HCT116 (cell line): ENCODE measurements at regions not wholly inside any gene's neighbourhood (a gene's known extent, or its start where the extent isn't known, plus 50 kb on each side); places are given as distances from the start of the nearest gene placed in this dataset.

Experiments
- ATAC-seq: fragments of 200-7000 bp; cut with Tn5 transposase; 2 replicates; pipeline ENCODE4 v1.9.1; 2020; ENCODE audit warnings: mild to moderate bottlenecking, moderate library complexity
- BruUV-seq: library from RNA; stranded (reverse); fragments of 400-500 nt; replicated peaks from 2 replicates; lab custom pipeline; 2021; lab: Mats Ljungman, UMichigan
- CTCF ChIA-PET: fragments of 300-600 bp; sonication (Branson Sonifier 250); formaldehyde crosslinking; loops from one replicate; lab custom pipeline; 2021; ENCODE audit warnings: antibody characterized with exemption; lab: Charles Lee
- POLR2A ChIA-PET: fragments of 300-600, 350-600 bp; sonication (Branson Sonifier 250); formaldehyde crosslinking; loops from one replicate; lab custom pipeline; 2021; ENCODE audit warnings: antibody characterized with exemption; lab: Charles Lee
- RAD21 ChIA-PET, 2 experiments: fragments of 300-600 bp; sonication (Branson Sonifier 250); formaldehyde crosslinking; loops; one replicate each; lab custom pipeline; 2023; ENCODE audit warnings: low total read pairs in 2 of 2; ENCODE audit not compliant: uncharacterized antibody in 2 of 2, unreplicated experiment in 2 of 2, low non-redundant PET in 1 of 2; lab: Charles Lee
- DNase-seq: peaks from one replicate; pipeline ENCODE4 v3.0.0-alpha.2; 2010; ENCODE audit warnings: low read depth, low spot score
- H2AFZ ChIP-seq: fragments of 200-600 bp; shearing (Covaris generic), sonication (generic); 2 replicates; pipeline ENCODE4 v1.6.1; 2017; ENCODE audit warnings: low read depth, mixed run types, mixed read lengths, antibody characterized with exemption, low read length; ENCODE audit not compliant: poor library complexity, severe bottlenecking
- H3K27ac ChIP-seq: 2 replicates; pipeline ENCODE4 v1.5.1; 2012; ENCODE audit warnings: low read depth, low read length
- H3K27me3 ChIP-seq: fragments of 200-600 bp; sonication (generic); 2 replicates; pipeline ENCODE4 v1.6.1; 2016; ENCODE audit warnings: mixed run types, low read length, mixed read lengths; ENCODE audit not compliant: insufficient read depth
- H3K36me3 ChIP-seq, 2 experiments: fragments of 200-500 bp in 1 of 2; fragments of 200-600 bp in 1 of 2; sonication (Bioruptor generic) in 1 of 2; sonication (generic) in 1 of 2; 2 replicates each; pipeline versions ENCODE4 v1.5.1 to v1.6.1; 2014 to 2016; ENCODE audit warnings: low read length in 2 of 2, inconsistent platforms in 1 of 2, mixed read lengths in 1 of 2, mixed run types in 1 of 2; ENCODE audit not compliant: insufficient read depth in 2 of 2, control insufficient read depth in 1 of 2
- H3K4me1 ChIP-seq, 2 experiments: fragments of 200-600 bp in 1 of 2; sonication (generic) in 1 of 2; 2 replicates each; pipeline versions ENCODE4 v1.5.1 to v1.6.1; 2012 to 2017; ENCODE audit warnings: low read length in 2 of 2, inconsistent platforms in 1 of 2, mild to moderate bottlenecking in 1 of 2, mixed read lengths in 1 of 2, mixed run types in 1 of 2, moderate library complexity in 1 of 2; ENCODE audit not compliant: insufficient read depth in 2 of 2, control insufficient read depth in 1 of 2
- H3K4me2 ChIP-seq: fragments of 200-600 bp; sonication (generic); 2 replicates; pipeline ENCODE4 v1.6.1; 2017; ENCODE audit warnings: mixed run types, low read length, mixed read lengths
- H3K4me3 ChIP-seq, 2 experiments: fragments of 200-600 bp in 1 of 2; sonication (generic) in 1 of 2; replicated peaks in 1 of 2; 2 replicates each; pipeline ENCODE4 v1.5.1; 2011 to 2016; ENCODE audit warnings: low read length in 2 of 2, control low read depth in 1 of 2, low read depth in 1 of 2, mild to moderate bottlenecking in 1 of 2, mixed read lengths in 1 of 2, mixed run types in 1 of 2
- H3K79me2 ChIP-seq: fragments of 200-600 bp; sonication (generic); 2 replicates; pipeline ENCODE4 v1.6.1; 2017; ENCODE audit warnings: mild to moderate bottlenecking, mixed run types, low read length, moderate library complexity, mixed read lengths; ENCODE audit not compliant: insufficient read depth
- H3K9ac ChIP-seq: fragments of 200-600 bp; sonication (generic); 2 replicates; pipeline ENCODE4 v1.6.1; 2016; ENCODE audit warnings: low read length, mixed read lengths
- H3K9me2 ChIP-seq: fragments of 200-600 bp; sonication (generic), shearing (Covaris generic); 2 replicates; pipeline ENCODE4 v1.6.1; 2017; ENCODE audit warnings: mixed run types, mild to moderate bottlenecking, moderate library complexity; ENCODE audit not compliant: insufficient read depth
- H3K9me3 ChIP-seq, 2 experiments: fragments of 200-500 bp in 1 of 2; fragments of 200-600 bp in 1 of 2; sonication (Bioruptor generic) in 1 of 2; sonication (generic) in 1 of 2; 2 replicates each; pipeline ENCODE4 v1.6.1; 2014 to 2017; ENCODE audit warnings: low read length in 2 of 2, mixed read lengths in 2 of 2, inconsistent platforms in 1 of 2, low read depth in 1 of 2, mild to moderate bottlenecking in 1 of 2, mixed run types in 1 of 2, moderate library complexity in 1 of 2; ENCODE audit not compliant: control insufficient read depth in 1 of 2, insufficient read depth in 1 of 2
- H4K20me1 ChIP-seq: fragments of 200-600 bp; sonication (generic), shearing (Covaris generic); 2 replicates; pipeline ENCODE4 v1.6.1; 2017; ENCODE audit warnings: mixed run types, mild to moderate bottlenecking, moderate library complexity; ENCODE audit not compliant: insufficient read depth
- CEBPB ChIP-seq: IDR thresholded peaks from 2 replicates; pipeline ENCODE4 v1.6.1; 2012; ENCODE audit warnings: low read depth
- EGR1 ChIP-seq: IDR thresholded peaks from 2 replicates; pipeline ENCODE4 v1.6.1; 2012; ENCODE audit warnings: low read depth
- EZH2phosphoT487 ChIP-seq: fragments of 200-600 bp; IDR thresholded peaks from 2 replicates; pipeline ENCODE4 v1.6.1; 2018; ENCODE audit warnings: antibody characterized with exemption, borderline replicate concordance
- FOSL1 ChIP-seq: IDR thresholded peaks from 2 replicates; pipeline ENCODE4 v1.6.1; 2012; ENCODE audit warnings: low read depth
- POLR2A ChIP-seq: IDR thresholded peaks from 2 replicates; pipeline ENCODE4 v1.7.0; 2011; ENCODE audit warnings: borderline replicate concordance; ENCODE audit not compliant: insufficient read depth, insufficient read length; ENCODE audit errors: extremely low read depth
- POLR2AphosphoS5 ChIP-seq: IDR thresholded peaks from 2 replicates; pipeline ENCODE4 v1.6.1; 2011; ENCODE audit warnings: mild to moderate bottlenecking, low read depth, low read length, moderate library complexity
- RAD21 ChIP-seq: IDR thresholded peaks from 2 replicates; pipeline ENCODE4 v1.6.1; 2012; ENCODE audit warnings: low read depth, mild to moderate bottlenecking
- SIN3A ChIP-seq: IDR thresholded peaks from 2 replicates; pipeline ENCODE4 v1.6.1; 2012; ENCODE audit warnings: low read depth
- SP1 ChIP-seq: IDR thresholded peaks from 2 replicates; pipeline ENCODE4 v1.6.1; 2012; ENCODE audit warnings: low read depth
- SRF ChIP-seq: IDR thresholded peaks from 2 replicates; pipeline ENCODE4 v1.6.1; 2012; ENCODE audit warnings: low read depth
- TCF7L2 ChIP-seq: IDR thresholded peaks from 2 replicates; pipeline ENCODE4 v1.7.0; 2011; ENCODE audit warnings: borderline replicate concordance, inconsistent platforms; ENCODE audit not compliant: insufficient read depth, insufficient read length; ENCODE audit errors: extremely low read depth
- YY1 ChIP-seq: IDR thresholded peaks from 2 replicates; pipeline ENCODE4 v1.6.1; 2011; ENCODE audit warnings: low read length, low read depth, moderate library complexity, mild to moderate bottlenecking; ENCODE audit not compliant: insufficient replicate concordance; ENCODE audit errors: extremely low read depth
- ZFX ChIP-seq: fragments of 450-650 bp; IDR thresholded peaks from 2 replicates; pipeline ENCODE4 v1.6.1; 2017
- intact Hi-C: fragments of 100-400 bp; cut with micrococcal nuclease; formaldehyde crosslinking; loops from 2 replicates; pipeline ENCODE4 v1.10.0; 2022
- TF ChIP-seq, protein P1 (sequence below): IDR thresholded peaks from 2 replicates; pipeline ENCODE4 v1.6.1; 2012; ENCODE audit warnings: low read depth
- TF ChIP-seq, protein P2 (sequence below), 3 experiments: fragments of 200-600 bp in 1 of 3; sonication (generic) in 1 of 3; IDR thresholded peaks in 2 of 3; conservative IDR thresholded peaks in 1 of 3; 2 replicates each; pipeline ENCODE4 v1.5.1; 2012 to 2017; ENCODE audit warnings: low read depth in 2 of 3, low read length in 2 of 3, antibody characterized with exemption in 1 of 3, borderline replicate concordance in 1 of 3, control low read depth in 1 of 3, mild to moderate bottlenecking in 1 of 3, mixed read lengths in 1 of 3, mixed run types in 1 of 3, moderate library complexity in 1 of 3; ENCODE audit not compliant: insufficient read depth in 1 of 3
- TF ChIP-seq, protein P3 (sequence below): IDR thresholded peaks from 2 replicates; pipeline ENCODE4 v1.6.1; 2012

DNA sequence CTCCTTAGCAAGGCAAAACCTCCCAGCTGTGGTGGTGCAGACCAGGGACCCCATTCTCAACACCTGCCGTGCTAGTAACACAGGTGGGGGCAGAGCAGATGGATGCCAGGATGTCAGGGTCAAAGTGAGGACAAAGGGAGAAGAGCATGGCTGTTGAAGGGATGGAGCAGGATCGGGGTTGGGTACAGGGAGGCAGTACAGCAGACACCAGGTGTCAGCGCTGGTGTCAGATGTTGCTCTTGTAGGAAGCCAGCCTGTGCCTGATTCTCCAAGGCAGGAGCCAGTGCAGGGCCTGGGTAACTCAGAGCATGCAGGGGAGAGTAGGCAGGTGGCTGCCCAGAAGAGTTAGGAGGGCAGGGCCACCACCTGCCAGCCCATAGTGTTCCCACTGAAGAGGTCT, 222.1 kb upstream of the SPRED2 start:
- DNase-seq (no peak), ATAC-seq (no peak)
- no peaks in the 10 kb centered on the region for H3K9me2 ChIP-seq
- H3K27ac ChIP-seq, result no peak overlapping the region
- no peak overlapping the region for H3K9ac ChIP-seq
- TF ChIP-seq CEBPB (no peak), SIN3A (no peak), POLR2AphosphoS5 (no peak), EGR1 (no peak), SRF (no peak), ZFX (no peak), POLR2A (no peak), SP1 (no peak), FOSL1 (no peak), EZH2phosphoT487 (no peak), YY1 (no peak), TCF7L2 (no peak), RAD21 (no peak)
- TF ChIP-seq, protein P1, sequence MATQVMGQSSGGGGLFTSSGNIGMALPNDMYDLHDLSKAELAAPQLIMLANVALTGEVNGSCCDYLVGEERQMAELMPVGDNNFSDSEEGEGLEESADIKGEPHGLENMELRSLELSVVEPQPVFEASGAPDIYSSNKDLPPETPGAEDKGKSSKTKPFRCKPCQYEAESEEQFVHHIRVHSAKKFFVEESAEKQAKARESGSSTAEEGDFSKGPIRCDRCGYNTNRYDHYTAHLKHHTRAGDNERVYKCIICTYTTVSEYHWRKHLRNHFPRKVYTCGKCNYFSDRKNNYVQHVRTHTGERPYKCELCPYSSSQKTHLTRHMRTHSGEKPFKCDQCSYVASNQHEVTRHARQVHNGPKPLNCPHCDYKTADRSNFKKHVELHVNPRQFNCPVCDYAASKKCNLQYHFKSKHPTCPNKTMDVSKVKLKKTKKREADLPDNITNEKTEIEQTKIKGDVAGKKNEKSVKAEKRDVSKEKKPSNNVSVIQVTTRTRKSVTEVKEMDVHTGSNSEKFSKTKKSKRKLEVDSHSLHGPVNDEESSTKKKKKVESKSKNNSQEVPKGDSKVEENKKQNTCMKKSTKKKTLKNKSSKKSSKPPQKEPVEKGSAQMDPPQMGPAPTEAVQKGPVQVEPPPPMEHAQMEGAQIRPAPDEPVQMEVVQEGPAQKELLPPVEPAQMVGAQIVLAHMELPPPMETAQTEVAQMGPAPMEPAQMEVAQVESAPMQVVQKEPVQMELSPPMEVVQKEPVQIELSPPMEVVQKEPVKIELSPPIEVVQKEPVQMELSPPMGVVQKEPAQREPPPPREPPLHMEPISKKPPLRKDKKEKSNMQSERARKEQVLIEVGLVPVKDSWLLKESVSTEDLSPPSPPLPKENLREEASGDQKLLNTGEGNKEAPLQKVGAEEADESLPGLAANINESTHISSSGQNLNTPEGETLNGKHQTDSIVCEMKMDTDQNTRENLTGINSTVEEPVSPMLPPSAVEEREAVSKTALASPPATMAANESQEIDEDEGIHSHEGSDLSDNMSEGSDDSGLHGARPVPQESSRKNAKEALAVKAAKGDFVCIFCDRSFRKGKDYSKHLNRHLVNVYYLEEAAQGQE, result no peak
- TF ChIP-seq, protein P2, sequence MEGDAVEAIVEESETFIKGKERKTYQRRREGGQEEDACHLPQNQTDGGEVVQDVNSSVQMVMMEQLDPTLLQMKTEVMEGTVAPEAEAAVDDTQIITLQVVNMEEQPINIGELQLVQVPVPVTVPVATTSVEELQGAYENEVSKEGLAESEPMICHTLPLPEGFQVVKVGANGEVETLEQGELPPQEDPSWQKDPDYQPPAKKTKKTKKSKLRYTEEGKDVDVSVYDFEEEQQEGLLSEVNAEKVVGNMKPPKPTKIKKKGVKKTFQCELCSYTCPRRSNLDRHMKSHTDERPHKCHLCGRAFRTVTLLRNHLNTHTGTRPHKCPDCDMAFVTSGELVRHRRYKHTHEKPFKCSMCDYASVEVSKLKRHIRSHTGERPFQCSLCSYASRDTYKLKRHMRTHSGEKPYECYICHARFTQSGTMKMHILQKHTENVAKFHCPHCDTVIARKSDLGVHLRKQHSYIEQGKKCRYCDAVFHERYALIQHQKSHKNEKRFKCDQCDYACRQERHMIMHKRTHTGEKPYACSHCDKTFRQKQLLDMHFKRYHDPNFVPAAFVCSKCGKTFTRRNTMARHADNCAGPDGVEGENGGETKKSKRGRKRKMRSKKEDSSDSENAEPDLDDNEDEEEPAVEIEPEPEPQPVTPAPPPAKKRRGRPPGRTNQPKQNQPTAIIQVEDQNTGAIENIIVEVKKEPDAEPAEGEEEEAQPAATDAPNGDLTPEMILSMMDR (IDR thresholded peaks at IDR 0.05 in 2 of 3, conservative IDR thresholded peaks at IDR 0.05 in 1 of 3; ENCODE audit: borderline replicate concordance in 1 of 3, insufficient read depth in 1 of 3, low read depth in 2 of 3, low read length in 2 of 3), result no peak
- TF ChIP-seq, protein P3, sequence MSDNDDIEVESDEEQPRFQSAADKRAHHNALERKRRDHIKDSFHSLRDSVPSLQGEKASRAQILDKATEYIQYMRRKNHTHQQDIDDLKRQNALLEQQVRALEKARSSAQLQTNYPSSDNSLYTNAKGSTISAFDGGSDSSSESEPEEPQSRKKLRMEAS, result no peak
- no peaks in the 10 kb centered on the region for H3K36me3 ChIP-seq
- H4K20me1 ChIP-seq, result no peaks in the 10 kb centered on the region
- H3K4me1 ChIP-seq, result peaks cover 8 to 14% of the 10 kb centered on the region in 2 experiments
- H3K4me3 ChIP-seq, result no peak overlapping the region
- no peaks in the 10 kb centered on the region for H3K79me2 ChIP-seq
- H3K27me3 ChIP-seq, result no peaks in the 10 kb centered on the region
- RAD21 ChIA-PET, result no interaction called here
- H2AFZ ChIP-seq, result no peak overlapping the region
- no peaks in the 10 kb centered on the region for H3K9me3 ChIP-seq
- intact Hi-C loops, result no loop called here
- POLR2A ChIA-PET, result no interaction called here
- CTCF ChIA-PET, result interaction anchor here (1.4 to 1.7 kb wide), 2 partner anchors 14 to 56 kb away, joined by 3 read pairs; no protein-coding TSS in a partner anchor
- BruUV-seq, result no TSS peak
- no peak overlapping the region for H3K4me2 ChIP-seq
